ENCODE measurements at regions not wholly inside any gene's neighbourhood (a gene's known extent, or its start where the extent isn't known, plus 50 kb on each side); places are given as distances from the start of the nearest gene placed in this dataset.

GRCh38 chr5:163963881-163964280, 458.5 kb downstream of the MAT2B start:
- no peak overlapping the region for H3K4me3 ChIP-seq (ENCODE audit: low read length)
- no peak for TF ChIP-seq CTCF (IDR thresholded peaks at IDR 0.05; ENCODE audit: insufficient read depth, low read depth, low read length, missing control alignments)
- peak; percentile 26 for DNase-seq (ENCODE audit: low read depth)

GRCh38 chr5:163964671-163965070, 459.3 kb downstream of the MAT2B start:
- TF ChIP-seq CTCF (IDR thresholded peaks at IDR 0.05; ENCODE audit: insufficient read depth, low read depth, low read length, missing control alignments), result no peak
- no peak overlapping the region for H3K4me3 ChIP-seq (ENCODE audit: low read length)
- DNase-seq (ENCODE audit: low read depth), result no peak

GRCh38 chr5:163967268-163967667, 461.8 kb downstream of the MAT2B start:
- TF ChIP-seq CTCF (IDR thresholded peaks at IDR 0.05; ENCODE audit: insufficient read depth, low read depth, low read length, missing control alignments), result no peak
- DNase-seq (ENCODE audit: low read depth), result no peak

GRCh38 chr5:163968651-163969050, 463.2 kb downstream of the MAT2B start:
- no peak overlapping the region for H3K4me3 ChIP-seq (ENCODE audit: low read length)
- no peak for DNase-seq (ENCODE audit: low read depth)
- no peak for TF ChIP-seq CTCF (IDR thresholded peaks at IDR 0.05; ENCODE audit: insufficient read depth, low read depth, low read length, missing control alignments)

More at GRCh38 chr5:163967268-163967667, 461.8 kb downstream of the MAT2B start:
- no peak overlapping the region for H3K4me3 ChIP-seq (ENCODE audit: low read length)

- no peak for TF ChIP-seq CTCF (IDR thresholded peaks at IDR 0.05; ENCODE audit: insufficient read depth, low read depth, low read length, missing control alignments)
- no peak for DNase-seq (ENCODE audit: low read depth)
- no peak overlapping the region for H3K4me3 ChIP-seq (ENCODE audit: low read length)
These were observed 471.3 kb downstream of the MAT2B start for GRCh38 chr5:163976696-163977095.

GRCh38 chr5:163978897-163979296, 473.5 kb downstream of the MAT2B start:
- DNase-seq (ENCODE audit: low read depth), result peak; percentile 46
- no peak overlapping the region for H3K4me3 ChIP-seq (ENCODE audit: low read length)
- TF ChIP-seq CTCF (IDR thresholded peaks at IDR 0.05; ENCODE audit: insufficient read depth, low read depth, low read length, missing control alignments), result peak; percentile 49

GRCh38 chr5:163988566-163988965, 483.1 kb downstream of the MAT2B start:
- no peak for DNase-seq (ENCODE audit: low read depth)
- no peak for TF ChIP-seq CTCF (IDR thresholded peaks at IDR 0.05; ENCODE audit: insufficient read depth, low read depth, low read length, missing control alignments)
- no peak overlapping the region for H3K4me3 ChIP-seq (ENCODE audit: low read length)
